Subcutaneous abdominal adipose tissue (tissue), 5 donors: ENCODE measurements at regions not wholly inside any gene's neighbourhood (a gene's known extent, or its start where the extent isn't known, plus 50 kb on each side); places are given as distances from the start of the nearest gene placed in this dataset.
"Not testable (repeated sequence)": the region's sequence is repeated elsewhere in the genome, so short reads cannot be mapped to it uniquely, and the experiment has no call there.

Source experiments
- H3K27ac ChIP-seq: one replicate; pipeline ENCODE4 v1.7.0; 2013; ENCODE audit warnings: low read depth, mild to moderate bottlenecking, inconsistent platforms, low read length, moderate library complexity
- H3K27me3 ChIP-seq, 5 donors: one replicate each; pipeline ENCODE4 v1.7.0; 2013; ENCODE audit warnings: low read length in 5 of 5, inconsistent platforms in 1 of 5; ENCODE audit not compliant: control insufficient read depth in 5 of 5, insufficient read depth in 4 of 5
- H3K36me3 ChIP-seq, 5 donors: one replicate each; pipeline ENCODE4 v1.7.0; 2013; ENCODE audit warnings: low read length in 5 of 5; ENCODE audit not compliant: control insufficient read depth in 5 of 5, insufficient read depth in 5 of 5
- H3K4me1 ChIP-seq, 5 donors: one replicate each; pipeline ENCODE4 v1.7.0; 2013; ENCODE audit warnings: low read length in 5 of 5, mild to moderate bottlenecking in 3 of 5, moderate library complexity in 1 of 5; ENCODE audit not compliant: control insufficient read depth in 5 of 5, insufficient read depth in 5 of 5
- H3K4me3 ChIP-seq, 5 donors: one replicate each; pipeline ENCODE4 v1.7.0; 2013; ENCODE audit warnings: low read length in 5 of 5, low read depth in 1 of 5
- H3K9ac ChIP-seq, 5 donors: one replicate each; pipeline ENCODE4 v1.7.0; 2013; ENCODE audit warnings: low read length in 5 of 5, mild to moderate bottlenecking in 4 of 5, moderate library complexity in 3 of 5
- H3K9me3 ChIP-seq, 5 donors: one replicate each; pipeline ENCODE4 v1.7.0; 2013; ENCODE audit warnings: low read length in 5 of 5; ENCODE audit not compliant: control insufficient read depth in 5 of 5
- donor health status: healthy.
- donor health status: healthy.
- donor health status: healthy.
- donor health status: healthy.
- donor health status: healthy.

DNA sequence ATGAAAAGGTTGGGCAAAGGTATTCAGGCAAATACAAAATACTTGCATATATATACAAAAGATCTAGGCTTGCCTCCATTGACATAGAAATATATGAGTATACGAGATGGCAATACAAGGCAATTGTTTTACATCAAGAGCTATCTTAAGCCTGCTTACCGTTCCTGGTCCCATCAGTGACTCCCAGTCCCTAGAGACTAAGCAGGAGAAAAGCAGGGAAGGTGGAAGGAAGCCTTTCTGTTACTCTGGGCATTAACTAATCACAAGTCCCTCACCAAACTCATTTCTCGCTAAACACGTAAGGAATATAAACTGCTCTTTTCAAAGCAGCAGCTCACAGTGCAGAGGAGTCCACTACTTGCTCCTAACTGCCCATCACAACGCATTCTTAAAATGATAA lies 125.2 kb downstream of the ZNF608 start:
- Histone ChIP-seq H3K27me3 (no peaks in the 10 kb centered on the region), H3K9ac (no peak overlapping the region), H3K27ac (no peak overlapping the region), H3K4me3 (no peak overlapping the region), H3K36me3 (no peaks in the 10 kb centered on the region), H3K9me3 (no peaks in the 10 kb centered on the region), H3K4me1 (peaks cover 0 to 5% (median 0%) of the 10 kb centered on the region in 5 donors)

DNA sequence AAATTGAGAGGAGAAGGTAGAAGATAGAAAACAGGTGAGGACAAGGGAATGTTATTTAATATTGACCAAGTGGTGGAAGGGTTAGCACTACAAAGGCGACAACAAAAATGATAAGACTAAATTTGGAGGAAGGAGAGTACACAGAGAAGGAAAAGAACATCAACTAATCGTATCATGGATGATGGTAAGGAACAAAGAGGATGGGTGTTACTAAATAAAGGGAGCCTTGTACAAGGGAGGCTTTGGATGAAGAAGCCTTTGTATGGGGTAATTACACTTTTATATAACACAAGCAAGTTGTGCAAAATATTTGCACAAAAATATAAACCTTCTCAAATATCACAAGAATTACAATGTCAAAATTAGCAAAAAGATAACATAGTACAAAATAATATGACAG lies 125.7 kb downstream of the ZNF608 start:
- no peak overlapping the region for H3K9ac ChIP-seq
- no peaks in the 10 kb centered on the region for H3K9me3 ChIP-seq
- no peaks in the 10 kb centered on the region for H3K36me3 ChIP-seq
- no peak overlapping the region for H3K4me3 ChIP-seq
- no peak overlapping the region for H3K27ac ChIP-seq
- H3K4me1 ChIP-seq = peaks cover 0 to 5% (median 0%) of the 10 kb centered on the region in 5 donors
- no peaks in the 10 kb centered on the region for H3K27me3 ChIP-seq

DNA sequence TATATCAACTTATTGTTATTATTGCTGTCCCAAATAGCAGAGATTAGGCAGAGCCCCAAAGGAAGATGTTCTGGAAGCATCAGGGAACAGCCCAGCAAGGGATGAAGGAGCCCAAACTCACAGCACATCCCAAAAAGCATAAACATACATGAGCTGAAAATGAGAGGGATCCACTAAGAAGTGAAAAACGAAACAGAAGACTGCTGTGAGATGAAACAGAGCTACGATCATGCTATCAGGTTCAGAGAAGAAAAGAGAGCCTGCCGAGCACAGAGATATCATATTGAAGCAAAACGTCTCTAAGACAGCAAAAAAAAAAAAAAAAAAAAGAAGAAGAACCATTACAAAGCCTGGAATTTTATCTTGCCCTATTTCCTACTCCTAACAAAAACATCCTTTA lies 127.3 kb downstream of the ZNF608 start:
- Histone ChIP-seq H3K9ac (no peak overlapping the region), H3K27ac (no peak overlapping the region), H3K36me3 (no peaks in the 10 kb centered on the region), H3K4me3 (no peak overlapping the region), H3K27me3 (no peaks in the 10 kb centered on the region), H3K4me1 (peaks cover 0 to 5% (median 0%) of the 10 kb centered on the region in 5 donors), H3K9me3 (no peaks in the 10 kb centered on the region)

DNA sequence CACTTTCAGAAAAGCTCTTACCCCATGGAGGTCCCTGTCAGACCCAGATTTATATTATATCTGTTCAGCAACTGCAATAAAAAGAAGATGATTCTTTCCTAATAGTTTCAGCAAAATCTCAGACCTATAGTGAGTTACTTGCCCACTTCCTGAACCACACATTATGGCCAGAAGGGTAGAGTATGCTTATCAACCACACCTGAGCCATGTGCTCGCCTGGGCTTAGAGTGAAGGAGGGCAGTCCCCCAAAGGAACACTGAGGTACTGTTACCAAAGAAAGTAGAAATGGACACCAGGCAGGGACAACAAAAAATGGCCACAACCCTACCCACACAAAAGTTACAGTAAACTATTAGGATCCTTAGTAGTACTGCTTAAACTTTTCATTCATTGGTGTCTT lies 128.7 kb downstream of the ZNF608 start:
- H3K27ac ChIP-seq = no peak overlapping the region

DNA sequence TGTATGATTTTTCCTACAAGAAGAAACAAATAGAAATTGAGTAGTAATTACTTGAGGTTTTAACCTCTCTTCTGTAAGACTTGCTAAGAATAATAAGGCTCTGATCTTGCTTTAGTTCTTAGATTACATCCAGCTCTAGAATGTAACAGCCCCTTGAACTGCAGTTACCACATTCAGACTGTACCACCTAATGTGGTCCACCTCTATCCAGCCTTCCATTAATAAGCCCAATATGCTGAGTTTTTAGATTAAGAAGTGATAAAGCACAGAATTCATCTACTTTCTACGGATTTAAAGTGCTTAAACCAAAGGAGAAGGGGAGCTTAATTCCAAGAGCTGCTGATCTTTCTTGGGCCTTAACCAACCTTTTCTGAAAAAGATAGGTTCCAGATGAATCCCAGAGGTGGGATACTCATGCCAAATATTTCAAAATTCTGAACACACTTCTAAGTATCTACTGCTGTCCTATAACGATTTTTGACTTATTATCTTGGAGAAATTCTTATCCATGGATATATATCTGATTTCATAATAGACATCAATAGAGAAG lies 131.5 kb downstream of the ZNF608 start:
- no peak overlapping the region for H3K9ac ChIP-seq
- no peak overlapping the region for H3K4me3 ChIP-seq
- H3K27me3 ChIP-seq = no peaks in the 10 kb centered on the region
- H3K36me3 ChIP-seq = no peaks in the 10 kb centered on the region
- no peaks in the 10 kb centered on the region for H3K4me1 ChIP-seq
- H3K27ac ChIP-seq = no peak overlapping the region
- H3K9me3 ChIP-seq = no peaks in the 10 kb centered on the region

More for the DNA sequence above, 128.7 kb downstream of the ZNF608 start:
- no peak overlapping the region for H3K4me3 ChIP-seq
- no peaks in the 10 kb centered on the region for H3K9me3 ChIP-seq
- H3K36me3 ChIP-seq = no peaks in the 10 kb centered on the region
- no peak overlapping the region for H3K9ac ChIP-seq
- no peaks in the 10 kb centered on the region for H3K27me3 ChIP-seq
- H3K4me1 ChIP-seq = peaks cover 0 to 2% (median 0%) of the 10 kb centered on the region in 5 donors

DNA sequence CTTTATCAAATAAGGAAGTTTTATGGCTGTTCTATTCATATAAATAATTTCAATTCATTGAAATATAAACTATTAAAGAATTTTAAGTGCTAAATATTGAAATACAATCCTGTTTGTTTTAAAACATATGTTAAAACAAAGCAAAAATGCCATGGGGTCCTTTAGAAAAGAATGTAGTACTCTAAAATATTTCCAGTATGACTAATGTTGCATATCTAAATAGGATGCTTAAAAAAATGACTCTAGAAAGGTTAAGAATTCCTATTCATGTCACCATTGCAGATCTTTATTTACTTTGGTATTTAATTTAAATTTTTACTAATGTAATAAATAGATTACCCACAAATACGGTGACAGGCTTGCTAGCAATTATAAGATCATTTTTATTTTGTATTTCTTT lies 132.3 kb downstream of the ZNF608 start:
- no peaks in the 10 kb centered on the region for H3K4me1 ChIP-seq
- no peaks in the 10 kb centered on the region for H3K36me3 ChIP-seq
- H3K27ac ChIP-seq = no peak overlapping the region
- no peaks in the 10 kb centered on the region for H3K27me3 ChIP-seq
- no peak overlapping the region for H3K4me3 ChIP-seq
- H3K9me3 ChIP-seq = no peaks in the 10 kb centered on the region
- H3K9ac ChIP-seq = no peak overlapping the region

DNA sequence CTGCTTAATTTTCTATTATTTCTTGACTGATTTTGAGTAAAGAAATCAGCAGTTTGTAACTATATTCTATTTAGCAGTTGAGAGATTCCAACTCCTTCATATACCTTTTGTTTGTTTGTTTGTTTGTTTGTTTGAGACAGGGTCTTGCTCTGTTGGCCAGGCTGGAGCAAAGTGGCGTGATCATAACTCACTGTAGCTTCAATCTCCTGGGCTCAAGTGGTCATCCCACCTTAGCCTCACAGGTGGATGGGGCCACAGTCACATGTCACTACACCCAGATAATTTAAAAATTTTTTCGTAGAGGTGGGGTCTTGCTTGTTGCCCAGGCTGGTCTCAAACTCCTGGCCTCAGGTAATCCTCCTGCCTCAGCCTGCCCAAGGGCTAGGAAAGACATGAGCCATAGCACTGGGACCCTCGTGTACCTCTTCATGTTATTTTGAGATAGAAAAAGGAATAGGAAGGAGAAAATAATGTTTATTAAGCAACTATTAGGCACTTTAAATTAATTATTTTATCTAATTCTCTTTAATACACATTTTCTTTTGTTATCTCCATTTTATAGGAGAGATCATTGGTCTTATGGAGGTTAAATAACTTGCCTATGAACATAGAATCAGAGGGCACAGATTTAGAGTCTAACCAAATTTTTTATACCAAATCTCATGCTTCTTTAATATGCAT lies 133.0 kb downstream of the ZNF608 start:
- no peaks in the 10 kb centered on the region for H3K27me3 ChIP-seq
- no peaks in the 10 kb centered on the region for H3K36me3 ChIP-seq
- H3K9me3 ChIP-seq = no peaks in the 10 kb centered on the region
- no peak overlapping the region for H3K27ac ChIP-seq
- no peaks in the 10 kb centered on the region for H3K4me1 ChIP-seq
- H3K9ac ChIP-seq = no peak overlapping the region
- no peak overlapping the region for H3K4me3 ChIP-seq

DNA sequence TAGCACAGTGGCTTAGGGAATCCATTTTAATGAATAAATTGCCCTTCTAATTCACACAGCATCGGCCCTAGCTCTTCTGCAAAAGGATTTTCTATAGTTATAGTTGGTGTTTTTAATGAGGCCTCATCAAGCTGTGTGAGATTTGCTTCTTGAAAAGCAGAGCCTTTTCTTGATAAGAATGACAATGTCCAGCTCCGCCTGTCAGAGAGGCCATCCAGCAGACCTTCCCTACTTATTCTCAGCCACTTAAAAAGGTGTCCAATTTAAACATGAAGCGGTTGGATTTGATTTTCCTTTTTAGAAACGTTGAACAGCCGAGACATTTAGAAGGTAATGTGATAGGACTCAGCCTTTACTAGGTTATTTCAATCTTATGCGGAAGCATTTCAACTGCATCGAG lies 134.4 kb downstream of the ZNF608 start:
- Histone ChIP-seq H3K27me3 (no peaks in the 10 kb centered on the region), H3K4me1 (no peaks in the 10 kb centered on the region), H3K4me3 (no peak overlapping the region)

DNA sequence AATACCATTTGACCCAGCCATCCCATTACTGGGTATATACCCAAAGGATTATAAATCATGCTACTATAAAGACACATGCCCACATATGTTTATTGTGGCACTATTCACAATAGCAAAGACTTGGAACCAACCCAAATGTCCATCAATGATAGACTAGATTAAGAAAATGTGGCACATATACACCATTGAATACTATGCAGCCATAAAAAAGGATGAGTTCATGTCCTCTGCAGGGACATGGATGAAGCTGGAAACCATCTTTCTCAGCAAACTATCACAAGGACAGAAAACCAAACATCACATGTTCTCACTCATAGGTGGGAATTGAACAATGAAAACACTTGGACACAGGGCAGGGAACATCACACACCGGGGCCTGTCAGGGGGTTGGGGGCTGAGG lies 135.2 kb downstream of the ZNF608 start:
- not testable (repeated sequence) for H3K4me1 ChIP-seq, H3K9me3 ChIP-seq, H3K4me3 ChIP-seq, H3K27ac ChIP-seq, H3K36me3 ChIP-seq, H3K27me3 ChIP-seq, H3K9ac ChIP-seq

More for the DNA sequence above, 134.4 kb downstream of the ZNF608 start:
- no peak overlapping the region for H3K27ac ChIP-seq
- no peaks in the 10 kb centered on the region for H3K36me3 ChIP-seq
- H3K9ac ChIP-seq = no peak overlapping the region
- no peaks in the 10 kb centered on the region for H3K9me3 ChIP-seq

DNA sequence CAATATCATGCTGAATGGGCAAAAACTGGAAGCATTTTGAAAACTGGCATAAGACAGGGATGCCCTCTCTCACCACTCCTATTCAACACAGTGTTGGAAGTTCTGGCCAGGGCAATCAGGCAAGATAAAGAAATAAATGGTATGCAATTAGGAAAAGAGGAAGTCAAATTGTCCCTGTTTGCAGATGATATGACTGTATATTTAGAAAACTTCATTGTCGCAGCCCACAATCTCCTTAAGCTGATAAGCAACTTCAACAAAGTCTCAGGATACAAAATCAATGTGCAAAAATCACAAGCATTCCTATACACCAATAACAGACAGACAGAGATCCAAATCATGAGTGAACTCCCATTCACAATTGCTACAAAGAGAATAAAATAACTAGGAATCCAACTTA lies 136.8 kb downstream of the ZNF608 start:
- not testable (repeated sequence) for H3K27ac ChIP-seq, H3K9me3 ChIP-seq

More for the DNA sequence above, 136.8 kb downstream of the ZNF608 start:
- not testable (repeated sequence) for H3K9ac ChIP-seq, H3K27me3 ChIP-seq, H3K36me3 ChIP-seq, H3K4me3 ChIP-seq
- peaks cover 2 to 19% (median 15%) of the 10 kb centered on the region in 5 donors for H3K4me1 ChIP-seq
